Esophagus muscularis mucosa (tissue), 4 donors: ENCODE measurements at regions not wholly inside any gene's neighbourhood (a gene's known extent, or its start where the extent isn't known, plus 50 kb on each side); places are given as distances from the start of the nearest gene placed in this dataset.

Source experiments
- CTCF ChIP-seq, 3 experiments: fragments of 200-600 bp in 2 of 3; fragments of 450-650 bp in 1 of 3; sonication (generic) in 2 of 3; IDR thresholded peaks; one replicate each; pipeline ENCODE4 v1.5.1; 2017 to 2019; ENCODE audit warnings: antibody characterized with exemption in 3 of 3, mild to moderate bottlenecking in 2 of 3, moderate library complexity in 1 of 3
- EP300 ChIP-seq: sonication (generic); formaldehyde crosslinking; IDR thresholded peaks from one replicate; pipeline ENCODE4 v1.6.1; 2017; ENCODE audit warnings: antibody characterized with exemption
- POLR2A ChIP-seq: fragments of 450-650 bp; IDR thresholded peaks from one replicate; pipeline ENCODE4 v1.6.1; 2017; ENCODE audit warnings: antibody characterized with exemption, moderate library complexity, mild to moderate bottlenecking, low read depth
- POLR2AphosphoS5 ChIP-seq, 2 donors: sonication (generic); formaldehyde crosslinking; IDR thresholded peaks; one replicate each; pipeline ENCODE4 v1.6.1; 2017; ENCODE audit warnings: antibody characterized with exemption in 2 of 2

GRCh38 chr16:5225931-5226655, 128.5 kb upstream of the EEF2KMT start:
- TF ChIP-seq CTCF (IDR thresholded peaks at IDR 0.05) (no peak), POLR2A (no peak), POLR2AphosphoS5 (IDR thresholded peaks at IDR 0.05) (no peak), EP300 (no peak)
